Omental fat pad (tissue), 3 donors: ENCODE measurements at regions not wholly inside any gene's neighbourhood (a gene's known extent, or its start where the extent isn't known, plus 50 kb on each side); places are given as distances from the start of the nearest gene placed in this dataset.
"Not testable (repeated sequence)": the region's sequence is repeated elsewhere in the genome, so short reads cannot be mapped to it uniquely, and the experiment has no call there.

Experiments
- ATAC-seq: fragments of 150-250 bp; one replicate; pipeline ENCODE4 v1.9.1; 2016; ENCODE audit warnings: mild to moderate bottlenecking, moderate library complexity; ENCODE audit not compliant: low FRiP score
- DNase-seq: peaks from one replicate; pipeline ENCODE4 v3.0.0-alpha.2; 2019; ENCODE audit warnings: low spot score
- TF ChIP-seq, protein P1 (sequence below), 3 donors: fragments of 450-650 bp; IDR thresholded peaks; one replicate each; pipeline ENCODE4 v1.5.1; 2016 to 2017; ENCODE audit warnings: antibody characterized with exemption in 3 of 3, mild to moderate bottlenecking in 3 of 3, moderate library complexity in 2 of 3

- ATAC-seq, result no peak
- DNase-seq, result no peak
- TF ChIP-seq, protein P1, sequence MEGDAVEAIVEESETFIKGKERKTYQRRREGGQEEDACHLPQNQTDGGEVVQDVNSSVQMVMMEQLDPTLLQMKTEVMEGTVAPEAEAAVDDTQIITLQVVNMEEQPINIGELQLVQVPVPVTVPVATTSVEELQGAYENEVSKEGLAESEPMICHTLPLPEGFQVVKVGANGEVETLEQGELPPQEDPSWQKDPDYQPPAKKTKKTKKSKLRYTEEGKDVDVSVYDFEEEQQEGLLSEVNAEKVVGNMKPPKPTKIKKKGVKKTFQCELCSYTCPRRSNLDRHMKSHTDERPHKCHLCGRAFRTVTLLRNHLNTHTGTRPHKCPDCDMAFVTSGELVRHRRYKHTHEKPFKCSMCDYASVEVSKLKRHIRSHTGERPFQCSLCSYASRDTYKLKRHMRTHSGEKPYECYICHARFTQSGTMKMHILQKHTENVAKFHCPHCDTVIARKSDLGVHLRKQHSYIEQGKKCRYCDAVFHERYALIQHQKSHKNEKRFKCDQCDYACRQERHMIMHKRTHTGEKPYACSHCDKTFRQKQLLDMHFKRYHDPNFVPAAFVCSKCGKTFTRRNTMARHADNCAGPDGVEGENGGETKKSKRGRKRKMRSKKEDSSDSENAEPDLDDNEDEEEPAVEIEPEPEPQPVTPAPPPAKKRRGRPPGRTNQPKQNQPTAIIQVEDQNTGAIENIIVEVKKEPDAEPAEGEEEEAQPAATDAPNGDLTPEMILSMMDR (IDR thresholded peaks at IDR 0.05), result no peak
Measured at GRCh38 chr5:40453689-40454088, 226.0 kb upstream of the PTGER4 start.

- TF ChIP-seq, protein P1 (IDR thresholded peaks at IDR 0.05), result no peak
- ATAC-seq, result no peak
- no peak for DNase-seq
Measured at GRCh38 chr5:40452874-40453624, 226.7 kb upstream of the PTGER4 start.

DNA sequence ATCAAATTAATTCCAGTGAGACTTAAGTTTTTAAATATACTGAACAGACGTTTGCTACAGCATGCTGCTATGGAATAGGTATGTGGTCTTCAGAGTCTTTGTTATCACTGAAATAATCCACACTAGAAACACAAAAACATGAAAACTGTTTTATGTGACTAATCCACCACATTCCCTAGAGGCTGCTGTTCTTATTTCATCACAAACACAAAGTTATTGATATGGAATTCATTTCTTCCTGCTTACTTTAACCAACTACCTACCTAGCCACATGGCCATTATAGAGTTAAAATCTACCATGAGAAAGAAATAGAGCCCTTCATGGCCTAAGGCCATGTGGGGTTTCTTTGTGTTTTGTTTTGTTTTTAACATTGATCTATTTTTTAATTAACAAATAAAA lies 232.3 kb upstream of the PTGER4 start:
- DNase-seq (no peak), ATAC-seq (no peak)
- TF ChIP-seq, protein P1 (IDR thresholded peaks at IDR 0.05), result no peak

- DNase-seq (no peak), ATAC-seq (no peak)
- TF ChIP-seq, protein P1 (IDR thresholded peaks at IDR 0.05), result no peak
Measured at GRCh38 chr5:40446910-40447309, 232.8 kb upstream of the PTGER4 start.

DNA sequence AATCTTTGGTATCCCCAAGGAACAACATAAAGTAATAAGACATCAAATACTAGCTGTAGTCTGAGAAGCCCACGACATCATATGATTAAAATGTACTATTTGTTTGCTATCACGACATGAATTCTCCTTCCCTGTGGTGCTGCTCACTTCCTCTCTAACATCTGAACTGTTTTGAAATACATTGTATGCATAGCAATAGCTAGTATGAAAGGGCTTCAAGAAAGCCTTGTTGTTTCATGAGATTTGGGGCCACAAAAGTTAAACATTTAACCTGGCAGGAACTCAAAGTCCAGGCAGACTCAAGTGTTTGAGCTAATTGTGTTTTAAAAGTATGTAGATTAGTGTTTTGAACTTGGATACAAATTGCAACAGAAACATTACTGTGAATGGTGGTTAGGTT lies 237.4 kb upstream of the PTGER4 start:
- DNase-seq (no peak), ATAC-seq (no peak)
- TF ChIP-seq, protein P1 (IDR thresholded peaks at IDR 0.05), result no peak

- DNase-seq (no peak), ATAC-seq (no peak)
- TF ChIP-seq, protein P1 (IDR thresholded peaks at IDR 0.05), result no peak
Measured at GRCh38 chr5:40441733-40442132, 238.0 kb upstream of the PTGER4 start.

GRCh38 chr5:40440746-40441145 lies 239.0 kb upstream of the PTGER4 start:
- TF ChIP-seq, protein P1 (IDR thresholded peaks at IDR 0.05), result no peak
- DNase-seq (no peak), ATAC-seq (no peak)

DNA sequence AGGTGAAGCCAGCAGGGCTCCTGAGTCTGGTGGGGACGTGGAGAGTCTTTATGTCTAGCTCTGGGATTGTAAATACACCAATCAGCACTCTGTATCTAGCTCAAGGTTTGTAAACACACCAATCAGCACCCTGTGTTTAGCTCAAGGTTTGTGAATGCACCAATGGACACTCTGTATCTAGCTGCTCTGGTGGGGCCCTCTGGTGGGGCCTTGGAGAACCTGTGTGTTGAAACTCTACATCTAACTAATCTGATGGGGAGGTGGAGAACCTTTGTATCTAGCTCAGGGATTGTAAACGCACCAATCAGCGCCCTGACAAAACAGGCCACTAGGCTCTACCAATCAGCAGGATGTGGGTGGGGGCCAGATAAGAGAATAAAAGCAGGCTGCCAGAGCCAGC lies 240.6 kb upstream of the PTGER4 start:
- ATAC-seq, DNase-seq: not testable (repeated sequence)

DNA sequence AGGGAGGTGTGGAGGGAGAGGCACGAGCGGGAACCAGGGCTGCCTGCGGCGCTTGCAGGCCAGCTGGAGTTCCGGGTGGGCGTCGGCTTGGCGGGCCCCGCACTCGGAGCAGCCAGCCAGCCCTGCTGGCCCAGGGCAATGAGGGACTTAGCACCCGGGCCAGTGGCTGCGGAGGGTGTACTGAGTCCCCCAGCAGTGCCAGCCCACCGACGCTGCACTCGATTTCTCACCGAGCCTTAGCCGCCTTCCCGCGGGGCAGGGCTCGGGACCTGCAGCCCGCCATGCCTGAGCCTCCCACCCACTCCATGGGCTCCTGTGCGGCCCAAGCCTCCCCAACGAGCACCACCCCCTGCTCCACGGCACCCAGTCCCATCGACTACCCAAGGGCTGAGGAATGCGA lies 241.1 kb upstream of the PTGER4 start:
- not testable (repeated sequence) for DNase-seq, ATAC-seq
